ENCODE measurements at regions not wholly inside any gene's neighbourhood (a gene's known extent, or its start where the extent isn't known, plus 50 kb on each side); places are given as distances from the start of the nearest gene placed in this dataset.
"Not testable (repeated sequence)": the region's sequence is repeated elsewhere in the genome, so short reads cannot be mapped to it uniquely, and the experiment has no call there.

GRCh38 chr5:113721171-113721570 is 207.7 kb downstream of the YTHDC2 start:
- no peak for DNase-seq (ENCODE audit: low read depth in 3 of 3)

- no peak for DNase-seq (ENCODE audit: low read depth in 3 of 3)
Measured at GRCh38 chr5:113723021-113723420, 209.5 kb downstream of the YTHDC2 start.

- DNase-seq (ENCODE audit: low read depth in 3 of 3): no peak
Measured at GRCh38 chr5:113735751-113736150, 222.3 kb downstream of the YTHDC2 start.

- no peak for DNase-seq (ENCODE audit: low read depth in 3 of 3)
Measured at GRCh38 chr5:113742176-113742575, 228.7 kb downstream of the YTHDC2 start.

GRCh38 chr5:113742639-113743038 is 229.1 kb downstream of the YTHDC2 start:
- no peak for DNase-seq (ENCODE audit: low read depth in 3 of 3)

GRCh38 chr5:113748403-113748802 is 234.9 kb downstream of the YTHDC2 start:
- DNase-seq (ENCODE audit: low read depth in 3 of 3): no peak

- no peak for DNase-seq (ENCODE audit: low read depth in 3 of 3)
Measured at GRCh38 chr5:113749334-113749733, 235.8 kb downstream of the YTHDC2 start.

- DNase-seq (ENCODE audit: low read depth in 3 of 3): not testable (repeated sequence)
Measured at GRCh38 chr5:113753182-113753581, 239.7 kb downstream of the YTHDC2 start.

- no peak for DNase-seq (ENCODE audit: low read depth in 3 of 3)
Measured at GRCh38 chr5:113755516-113755915, 242.0 kb downstream of the YTHDC2 start.

- no peak for DNase-seq (ENCODE audit: low read depth in 3 of 3)
Measured at GRCh38 chr5:113757508-113757907, 244.0 kb downstream of the YTHDC2 start.

- DNase-seq (ENCODE audit: low read depth in 3 of 3): no peak
Measured at GRCh38 chr5:113759505-113759904, 246.0 kb downstream of the YTHDC2 start.

- DNase-seq (ENCODE audit: low read depth in 3 of 3): no peak
Measured at GRCh38 chr5:113760486-113760885, 247.0 kb downstream of the YTHDC2 start.

GRCh38 chr5:113761594-113761993 is 248.1 kb downstream of the YTHDC2 start:
- DNase-seq (ENCODE audit: low read depth in 3 of 3): no peak

GRCh38 chr5:113764382-113764781 is 250.9 kb downstream of the YTHDC2 start:
- DNase-seq (ENCODE audit: low read depth in 3 of 3): no peak

GRCh38 chr5:113766827-113767226 is 253.3 kb downstream of the YTHDC2 start:
- DNase-seq (ENCODE audit: low read depth in 3 of 3): not testable (repeated sequence)

GRCh38 chr5:113770648-113771047 is 257.2 kb downstream of the YTHDC2 start:
- no peak for DNase-seq (ENCODE audit: low read depth in 3 of 3)

- no peak for DNase-seq (ENCODE audit: low read depth in 3 of 3)
Measured at GRCh38 chr5:113771483-113771882, 258.0 kb downstream of the YTHDC2 start.

- DNase-seq (ENCODE audit: low read depth in 3 of 3): no peak
Measured at GRCh38 chr5:113776168-113776567, 262.7 kb downstream of the YTHDC2 start.

- no peak for DNase-seq (ENCODE audit: low read depth in 3 of 3)
Measured at GRCh38 chr5:113776832-113777525, 263.5 kb downstream of the YTHDC2 start.

GRCh38 chr5:113778147-113778546 is 264.7 kb downstream of the YTHDC2 start:
- no peak for DNase-seq (ENCODE audit: low read depth in 3 of 3)

GRCh38 chr5:113788141-113788655 is 274.7 kb downstream of the YTHDC2 start:
- DNase-seq (ENCODE audit: low read depth in 3 of 3): no peak

- no peak for DNase-seq (ENCODE audit: low read depth in 3 of 3)
Measured at GRCh38 chr5:113789769-113790168, 276.3 kb downstream of the YTHDC2 start.

GRCh38 chr5:113792806-113793205 is 279.3 kb downstream of the YTHDC2 start:
- DNase-seq (ENCODE audit: low read depth in 3 of 3): no peak

GRCh38 chr5:113794981-113795380 is 281.5 kb downstream of the YTHDC2 start:
- no peak for DNase-seq (ENCODE audit: low read depth in 3 of 3)

Measured in stimulated activated CD4-positive, alpha-beta T cell treated with anti-CD3 and anti-CD28 coated beads, TNF-alpha, amount 100 ng/mL, for 24 hours (primary cell).